ENCODE measurements at regions not wholly inside any gene's neighbourhood (a gene's known extent, or its start where the extent isn't known, plus 50 kb on each side); places are given as distances from the start of the nearest gene placed in this dataset.

DNA sequence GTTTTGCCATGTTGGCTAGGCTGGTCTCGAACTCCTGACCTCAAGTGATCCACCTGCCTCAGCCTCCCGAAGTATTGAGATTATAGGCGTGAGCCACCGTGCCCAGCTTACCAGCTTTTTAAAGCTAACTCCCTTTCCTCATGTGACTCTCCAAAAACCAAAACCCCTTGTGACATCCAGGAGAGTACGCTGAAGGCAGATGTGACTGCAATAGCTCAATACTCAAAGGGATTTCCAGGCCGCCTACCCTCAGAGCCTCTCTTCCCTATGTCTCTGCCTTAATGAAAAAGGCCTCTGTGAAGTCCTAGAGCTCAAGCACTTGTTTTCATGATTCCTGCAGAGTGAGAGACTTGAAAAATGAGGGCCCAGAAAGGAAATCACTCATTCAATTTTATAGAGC is 82.6 kb downstream of the TEX35 start:
- no peaks in the 10 kb centered on the region for H3K79me1 ChIP-seq (ENCODE audit: low read depth, low read length)
- DNase-seq (ENCODE audit: low read depth in 1 of 2, low spot score in 2 of 2) (no peak), FAIRE-seq (no peak)
- H3K14ac ChIP-seq (ENCODE audit: insufficient read length) = no peak overlapping the region
- H2BK12ac ChIP-seq (ENCODE audit: low read depth, low read length) = no peak overlapping the region
- no peak overlapping the region for H2AFZ ChIP-seq (ENCODE audit: low read length)
- H3K23me2 ChIP-seq (ENCODE audit: low read depth, low read length) = no peaks in the 10 kb centered on the region
- no peaks in the 10 kb centered on the region for H3K79me2 ChIP-seq (ENCODE audit: control insufficient read depth in 1 of 2, insufficient read depth in 2 of 2, low read length in 2 of 2)
- no peak overlapping the region for H3K9ac ChIP-seq (replicated peaks in 1 of 4; ENCODE audit: extremely low read depth in 1 of 4, low read depth in 3 of 4, low read length in 3 of 4)
- H2BK5ac ChIP-seq (ENCODE audit: low read depth, low read length) = no peak overlapping the region
- no peak overlapping the region for H2BK20ac ChIP-seq (ENCODE audit: low read length)
- no peak overlapping the region for H3K23ac ChIP-seq (ENCODE audit: insufficient read length)
- no peak overlapping the region for H4K5ac ChIP-seq (ENCODE audit: insufficient read length, low read depth, low read length)
- no peak overlapping the region for H3K18ac ChIP-seq (ENCODE audit: extremely low read depth, low read length)
- H3K4me3 ChIP-seq (ENCODE audit: extremely low read depth in 1 of 4, insufficient read depth in 2 of 4, low read depth in 3 of 4, low read length in 4 of 4) = no peak overlapping the region
- no peak overlapping the region for H4K8ac ChIP-seq (ENCODE audit: extremely low read depth, insufficient read depth, low read length)
- H4K20me1 ChIP-seq (replicated peaks in 1 of 2; ENCODE audit: control insufficient read depth in 1 of 2, insufficient read depth in 2 of 2, low read length in 2 of 2) = no peaks in the 10 kb centered on the region
- H2AK5ac ChIP-seq (ENCODE audit: low read depth, low read length) = no peak overlapping the region
- ChIA-PET CTCF (ENCODE audit: partially characterized antibody) (interaction anchor here (0.6 to 4.4 kb wide), 6 partner anchors 9 to 179 kb away, joined by 3 to 28 read pairs (median 4); no protein-coding TSS in a partner anchor), POLR2A (ENCODE audit: partially characterized antibody) (no interaction called here)
- H2BK120ac ChIP-seq (replicated peaks; ENCODE audit: low read depth, low read length) = no peak overlapping the region
- 91% methylated on average over 6 of the region's 6 CpGs; no CpG with 5 or more reads in 1 of the 2 experiments for WGBS, 2 experiments (ENCODE audit: extremely low coverage in 1 of 2, insufficient coverage in 1 of 2, insufficient read length in 1 of 2, insufficient replicate concordance in 2 of 2, low coverage in 1 of 2, low lambda C conversion rate in 2 of 2, missing lambda C conversion rate in 1 of 2)
- no peaks in the 10 kb centered on the region for H3K36me3 ChIP-seq (ENCODE audit: control insufficient read depth in 2 of 4, insufficient read depth in 4 of 4, low read length in 3 of 4)
- peaks cover 0 to 3% (median 0%) of the 10 kb centered on the region in 4 experiments; a peak in 1 of 7 replicates for H3K27me3 ChIP-seq (replicated peaks in 1 of 4; ENCODE audit: control insufficient read depth in 3 of 4, extremely low read depth in 1 of 4, insufficient read depth in 3 of 4, low read length in 3 of 4)
- no peak overlapping the region for H3K4ac ChIP-seq (replicated peaks; ENCODE audit: insufficient read length, low read depth, low read length)
- no peak overlapping the region for H3K4me2 ChIP-seq (ENCODE audit: insufficient read depth in 1 of 2, low read depth in 2 of 2, low read length in 2 of 2)
- 0 out of 7 replicates have a peak, but pooled peaks cover 0 to 2% (median 0%) of the 10 kb centered on the region in 4 experiments for H3K4me1 ChIP-seq (replicated peaks in 1 of 4; ENCODE audit: control insufficient read depth in 3 of 4, insufficient read depth in 4 of 4, low read length in 3 of 4)
- no peak overlapping the region for H4K91ac ChIP-seq (replicated peaks; ENCODE audit: insufficient read length, low read length)
- H3K9me3 ChIP-seq (ENCODE audit: insufficient read depth in 2 of 2, low read depth in 1 of 2, low read length in 1 of 2) = peaks cover 0 to 3% of the 10 kb centered on the region in 2 experiments; a peak in 1 of 4 replicates
- H2BK15ac ChIP-seq (ENCODE audit: low read length) = no peak overlapping the region
- no peak overlapping the region for H3K56ac ChIP-seq (replicated peaks; ENCODE audit: insufficient read length, low read depth, low read length)
- H3K27ac ChIP-seq (ENCODE audit: low read depth, low read length) = no peak overlapping the region
- TF ChIP-seq SP1 (IDR thresholded peaks at IDR 0.05; ENCODE audit: low read depth, low read length) (no peak), SRF (IDR thresholded peaks at IDR 0.05; ENCODE audit: low read depth, low read length) (no peak), RFX5 (IDR thresholded peaks at IDR 0.05; ENCODE audit: borderline replicate concordance, low read depth, low read length) (no peak), BACH1 (IDR thresholded peaks at IDR 0.05; ENCODE audit: low read length) (no peak), SP2 (IDR thresholded peaks at IDR 0.05; ENCODE audit: low read length) (no peak), CREB1 (IDR thresholded peaks at IDR 0.05) (no peak), ASH2L (IDR thresholded peaks at IDR 0.05; ENCODE audit: low read length) (no peak), BRCA1 (IDR thresholded peaks at IDR 0.05; ENCODE audit: low read depth, low read length) (no peak), SAP30 (IDR thresholded peaks at IDR 0.05; ENCODE audit: insufficient read depth, insufficient replicate concordance, low read length) (no peak), SIRT6 (IDR thresholded peaks at IDR 0.05; ENCODE audit: low read length) (no peak), SIN3A (conservative IDR thresholded peaks at IDR 0.05 in 1 of 2, IDR thresholded peaks at IDR 0.05 in 1 of 2; ENCODE audit: low read depth in 1 of 2, low read length in 2 of 2) (no peak), GABPA (IDR thresholded peaks at IDR 0.05; ENCODE audit: borderline replicate concordance, insufficient read depth, low read length) (no peak)
